HT1080 (cell line): ENCODE measurements at regions not wholly inside any gene's neighbourhood (a gene's known extent, or its start where the extent isn't known, plus 50 kb on each side); places are given as distances from the start of the nearest gene placed in this dataset. TPM values are rescaled to one million over a fixed set of nuclear protein-coding genes. Genes with fewer than 3 reads are reported as not detected.
"Not testable (repeated sequence)": the region's sequence is repeated elsewhere in the genome, so short reads cannot be mapped to it uniquely, and the experiment has no call there.

Experiments used
- DNase-seq: peaks from one replicate; pipeline ENCODE4 v3.0.0-alpha.2; 2015; ENCODE audit warnings: low read depth
- small RNA-seq: library from RNA; depleted of rRNA; stranded (forward); fragments of <200 nt; gene quantifications from one replicate; pipeline ENCODE3, GENCODE V24; 2014

- no peak for DNase-seq
Measured at GRCh38 chr6:5838656-5839396, 167.9 kb downstream of the NRN1 start.

DNA sequence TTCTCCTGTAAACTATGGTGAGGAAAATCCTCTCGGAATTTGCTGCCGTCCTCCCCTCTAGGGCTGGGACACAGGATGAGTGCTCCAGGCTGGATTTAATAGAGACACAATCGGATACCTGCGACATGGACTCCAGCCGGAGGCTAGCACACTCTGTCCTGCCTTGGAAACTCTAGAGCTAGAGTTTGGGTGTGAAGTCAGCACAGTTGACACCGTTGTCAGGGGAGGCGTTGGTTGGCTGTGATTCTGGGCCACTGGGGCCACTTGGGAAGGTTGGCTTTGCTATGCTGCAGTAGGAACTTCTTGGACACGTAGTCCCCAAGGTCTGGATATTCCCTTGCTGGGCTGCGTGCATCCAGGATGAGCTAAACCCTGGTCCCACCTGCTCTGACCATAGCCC, 169.4 kb downstream of the NRN1 start:
- no peak for DNase-seq

DNA sequence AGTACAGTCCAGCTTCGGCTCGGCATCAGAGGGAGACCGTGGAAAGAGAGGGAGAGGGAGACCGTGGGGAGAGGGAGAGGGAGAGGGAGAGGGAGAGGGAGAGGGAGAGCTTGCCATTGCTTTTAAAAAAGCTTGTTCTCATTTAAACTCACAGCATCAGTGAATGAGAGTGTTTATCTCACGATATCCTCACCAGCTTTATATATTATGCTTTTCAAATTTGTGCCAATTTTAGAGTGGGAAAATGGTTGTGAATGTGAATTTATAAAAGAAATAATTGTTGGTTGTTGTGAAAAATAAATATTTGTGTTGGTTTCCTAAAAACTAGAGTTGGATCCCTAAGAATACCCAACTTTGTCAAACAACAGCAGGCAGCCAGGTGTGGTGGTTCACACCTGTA, 170.1 kb downstream of the NRN1 start:
- DNase-seq, result not testable (repeated sequence)

GRCh38 chr6:5833120-5833519, 173.6 kb downstream of the NRN1 start:
- DNase-seq, result no peak

DNA sequence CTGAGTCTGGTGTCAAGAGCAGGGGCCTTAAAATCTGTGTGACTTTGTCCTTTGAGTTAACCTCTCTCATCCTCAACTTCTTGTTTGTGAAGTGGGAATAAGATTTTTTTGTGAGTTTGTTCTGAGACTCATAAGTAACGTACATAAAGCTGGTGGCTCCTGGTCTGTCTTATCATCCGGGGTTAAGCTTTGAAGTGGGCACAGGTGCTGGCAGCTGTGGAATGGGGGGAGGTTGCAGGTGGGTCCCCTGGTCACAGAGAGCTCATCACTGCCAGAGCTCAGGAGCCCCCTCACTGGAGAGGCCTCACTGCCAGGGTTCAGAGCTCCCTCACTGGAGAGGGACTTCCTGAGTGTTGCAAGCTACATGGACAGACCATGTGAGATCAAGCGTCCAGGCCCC, 174.1 kb downstream of the NRN1 start:
- DNase-seq, result no peak

GRCh38 chr6:5831219-5831862, 175.4 kb downstream of the NRN1 start:
- DNase-seq, result not testable (repeated sequence)

GRCh38 chr6:5828296-5828695, 178.4 kb downstream of the NRN1 start:
- no peak for DNase-seq

- DNase-seq, result no peak
Measured at GRCh38 chr6:5827056-5827904, 179.4 kb downstream of the NRN1 start.

DNA sequence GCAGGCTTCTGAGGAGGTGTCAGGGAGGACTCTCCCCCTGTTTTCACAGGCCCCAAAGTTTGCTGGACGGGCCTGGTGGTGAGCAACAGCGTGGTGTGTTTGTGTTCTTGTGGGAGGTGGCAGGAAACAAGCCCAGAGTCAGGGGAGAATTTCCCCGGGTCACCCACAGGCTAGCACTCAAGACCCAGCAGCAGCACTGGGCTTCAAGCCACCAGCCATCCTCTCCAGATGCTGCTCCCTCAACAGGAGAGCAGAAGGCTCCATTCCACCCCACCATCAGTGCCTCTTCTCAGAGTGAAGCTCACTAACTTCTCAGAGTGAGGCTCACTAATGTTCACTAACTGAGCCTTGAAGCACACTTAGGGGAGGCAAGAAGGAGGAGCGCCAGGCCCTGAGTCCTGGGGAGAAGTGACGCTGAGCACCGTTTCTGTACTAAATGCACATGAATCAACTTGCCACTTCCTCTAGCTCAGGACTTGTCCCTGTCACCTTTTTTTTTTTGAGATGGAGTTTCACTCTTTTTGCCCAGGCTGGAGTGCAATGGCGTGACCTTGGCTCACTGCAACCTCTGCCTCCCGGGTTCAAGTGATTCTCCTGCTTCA, 182.2 kb downstream of the NRN1 start:
- DNase-seq, result not testable (repeated sequence)

Small RNAs in the stretch of these regions (small RNA-seq; reads per million reads assigned to genes)
- gene RN7SL221P, result not detected
